Type B pancreatic cell (in vitro differentiated cells): ENCODE measurements at regions not wholly inside any gene's neighbourhood (a gene's known extent, or its start where the extent isn't known, plus 50 kb on each side); places are given as distances from the start of the nearest gene placed in this dataset.

Source experiments
- DNase-seq: peaks from one replicate; pipeline ENCODE4 v3.0.0; 2021; ENCODE audit warnings: mixed read lengths; ENCODE audit not compliant: unreplicated experiment; ENCODE audit errors: extremely low spot score
- H3K27ac Mint-ChIP-seq: 2 replicates; pipeline ENCODE4 v1.8.0; 2021; ENCODE audit warnings: mild to moderate bottlenecking, mixed read lengths
- H3K27me3 Mint-ChIP-seq: 2 replicates; pipeline ENCODE4 v1.8.0; 2021; ENCODE audit warnings: mixed read lengths
- H3K36me3 Mint-ChIP-seq: 2 replicates; pipeline ENCODE4 v1.8.0; 2021; ENCODE audit warnings: mixed read lengths
- H3K4me1 Mint-ChIP-seq: one replicate; pipeline ENCODE4 v1.8.0; 2021; ENCODE audit warnings: mixed read lengths; ENCODE audit not compliant: unreplicated experiment
- H3K4me3 Mint-ChIP-seq: 2 replicates; pipeline ENCODE4 v1.8.0; 2021; ENCODE audit warnings: mild to moderate bottlenecking, mixed read lengths
- H3K9me3 Mint-ChIP-seq: 2 replicates; pipeline ENCODE4 v1.8.0; 2021; ENCODE audit warnings: mixed read lengths
- CTCF ChIP-seq: fragments of 200-600 bp; sonication (generic); conservative IDR thresholded peaks from 2 replicates; pipeline ENCODE4 v1.5.0; 2021; ENCODE audit warnings: antibody characterized with exemption, mild to moderate bottlenecking

- Mint-ChIP-seq H3K36me3 (peaks cover 3% of the 10 kb centered on the region), H3K27ac (no peak overlapping the region)
- TF ChIP-seq CTCF: peak; percentile 47
Observed at GRCh38 chr15:31179693-31180092, 78.2 kb upstream of the TRPM1 start.

DNA sequence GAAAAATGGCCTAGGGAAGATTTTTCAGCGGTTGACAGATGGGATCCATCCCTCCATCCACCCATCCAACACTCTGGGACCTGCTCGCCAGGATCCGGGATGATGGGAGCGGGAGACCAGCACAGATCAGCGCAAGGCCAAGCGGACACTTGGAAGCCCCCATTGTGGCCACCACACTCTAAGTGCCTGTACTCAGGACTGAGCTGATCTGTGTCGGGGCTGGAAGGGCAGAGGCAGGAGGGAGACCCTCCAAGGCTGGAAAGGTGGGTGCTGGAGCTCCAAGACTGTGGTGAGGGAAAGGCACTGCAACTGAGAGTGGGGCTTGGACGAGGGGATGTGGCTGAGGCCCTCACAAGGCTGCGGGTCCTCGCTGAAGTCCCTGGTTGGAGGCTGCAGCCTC, 91.8 kb upstream of the TRPM1 start:
- no peak overlapping the region for H3K4me3 Mint-ChIP-seq
- no peaks in the 10 kb centered on the region for H3K27me3 Mint-ChIP-seq
- H3K27ac Mint-ChIP-seq: no peak overlapping the region
- TF ChIP-seq CTCF: no peak
- H3K4me1 Mint-ChIP-seq: no peaks in the 10 kb centered on the region
- no peaks in the 10 kb centered on the region for H3K36me3 Mint-ChIP-seq
- no peak for DNase-seq
- H3K9me3 Mint-ChIP-seq: peaks cover 4% of the 10 kb centered on the region

More at GRCh38 chr15:31179693-31180092, 78.2 kb upstream of the TRPM1 start:
- H3K4me3 Mint-ChIP-seq: no peak overlapping the region
- H3K27me3 Mint-ChIP-seq: no peaks in the 10 kb centered on the region
- no peaks in the 10 kb centered on the region for H3K4me1 Mint-ChIP-seq
- DNase-seq: no peak
- no peaks in the 10 kb centered on the region for H3K9me3 Mint-ChIP-seq

- no peak overlapping the region for H3K27ac Mint-ChIP-seq
- H3K36me3 Mint-ChIP-seq: no peaks in the 10 kb centered on the region
- no peak for TF ChIP-seq CTCF
- peaks cover 4% of the 10 kb centered on the region for H3K9me3 Mint-ChIP-seq
- H3K4me3 Mint-ChIP-seq: no peak overlapping the region
- no peaks in the 10 kb centered on the region for H3K4me1 Mint-ChIP-seq
- DNase-seq: no peak
- no peaks in the 10 kb centered on the region for H3K27me3 Mint-ChIP-seq
Observed at GRCh38 chr15:31195871-31196270, 94.3 kb upstream of the TRPM1 start.

DNA sequence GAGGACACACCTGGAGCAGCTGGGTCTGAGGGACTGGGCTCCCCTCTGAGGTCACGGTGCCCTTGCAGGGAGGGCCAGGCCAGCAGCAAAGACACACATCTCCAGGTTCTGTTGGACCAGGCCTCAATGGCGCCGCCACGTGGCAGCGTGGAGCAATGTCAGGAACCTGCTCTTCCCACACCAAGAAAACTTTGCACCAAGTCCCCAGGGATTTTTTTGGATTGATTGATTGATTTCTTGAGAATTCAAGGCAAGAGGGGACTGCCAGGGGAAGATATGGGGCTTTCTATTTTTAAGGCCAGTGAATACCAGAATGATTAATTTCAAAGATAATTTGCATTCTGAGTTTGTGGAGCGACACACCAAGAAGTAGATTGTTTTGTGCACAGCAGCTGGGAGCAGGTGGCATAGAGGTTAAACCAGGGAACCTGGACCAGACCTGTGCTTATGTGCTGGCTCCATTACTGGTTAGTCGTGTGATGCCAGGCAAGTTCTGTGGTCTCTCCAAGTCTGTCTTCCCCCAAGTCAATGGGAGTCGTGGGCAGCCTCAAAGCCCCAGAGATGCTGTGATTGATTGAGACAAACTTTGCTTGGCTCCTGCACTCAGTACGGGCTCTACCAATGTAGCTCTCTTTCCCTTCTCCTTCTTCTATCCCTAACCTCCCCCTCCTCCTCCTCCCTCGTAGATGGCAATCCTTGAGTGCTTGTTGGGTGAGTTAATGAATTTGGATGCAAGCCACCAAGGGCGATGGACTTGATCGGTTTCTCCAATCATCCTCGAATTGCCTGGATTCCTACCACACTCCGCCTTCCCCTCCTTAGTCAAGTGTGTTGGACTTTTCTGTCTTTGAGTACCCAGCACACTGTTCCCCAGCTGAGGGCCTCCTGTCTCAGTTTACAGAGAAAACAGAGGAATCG, 96.2 kb upstream of the TRPM1 start:
- no peaks in the 10 kb centered on the region for H3K4me1 Mint-ChIP-seq
- peaks cover 4% of the 10 kb centered on the region for H3K9me3 Mint-ChIP-seq
- DNase-seq: no peak
- TF ChIP-seq CTCF: peak; percentile 75
- no peaks in the 10 kb centered on the region for H3K36me3 Mint-ChIP-seq
- no peak overlapping the region for H3K27ac Mint-ChIP-seq
- H3K4me3 Mint-ChIP-seq: no peak overlapping the region
- no peaks in the 10 kb centered on the region for H3K27me3 Mint-ChIP-seq

DNA sequence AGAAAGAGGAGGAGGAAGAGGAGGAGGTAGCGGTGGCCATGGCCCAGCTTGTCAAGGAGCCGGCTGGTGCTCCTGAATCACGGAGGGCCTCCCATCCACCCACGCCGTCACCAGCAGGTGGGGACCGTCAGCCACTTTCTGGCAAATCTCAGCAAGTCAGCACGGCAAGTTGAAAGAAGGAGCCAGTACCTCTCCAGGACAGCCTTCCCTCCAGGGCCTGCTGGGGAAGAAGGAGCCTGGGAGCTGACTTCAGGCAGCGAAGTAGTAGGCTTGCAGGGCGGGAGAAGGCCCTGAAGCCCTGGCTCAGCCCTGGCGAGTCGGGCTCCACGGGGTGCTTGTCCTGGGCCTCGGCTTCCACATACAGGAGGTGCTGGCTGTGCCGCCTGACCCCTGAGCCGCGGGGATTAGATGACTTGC, 99.2 kb upstream of the TRPM1 start:
- no peak overlapping the region for H3K4me3 Mint-ChIP-seq
- H3K9me3 Mint-ChIP-seq: peaks cover 4% of the 10 kb centered on the region
- DNase-seq: no peak
- H3K4me1 Mint-ChIP-seq: no peaks in the 10 kb centered on the region
- TF ChIP-seq CTCF: peak; percentile 68
- no peaks in the 10 kb centered on the region for H3K27me3 Mint-ChIP-seq
- no peaks in the 10 kb centered on the region for H3K36me3 Mint-ChIP-seq
- H3K27ac Mint-ChIP-seq: no peak overlapping the region
